ENCODE measurements at regions not wholly inside any gene's neighbourhood (a gene's known extent, or its start where the extent isn't known, plus 50 kb on each side); places are given as distances from the start of the nearest gene placed in this dataset.

GRCh38 chr3:105235785-105236184 is 130.9 kb upstream of the ALCAM start (continued):
- no peak for TF ChIP-seq TSHZ2 (CRISPR knock-in tag; IDR thresholded peaks at IDR 0.05)

DNA sequence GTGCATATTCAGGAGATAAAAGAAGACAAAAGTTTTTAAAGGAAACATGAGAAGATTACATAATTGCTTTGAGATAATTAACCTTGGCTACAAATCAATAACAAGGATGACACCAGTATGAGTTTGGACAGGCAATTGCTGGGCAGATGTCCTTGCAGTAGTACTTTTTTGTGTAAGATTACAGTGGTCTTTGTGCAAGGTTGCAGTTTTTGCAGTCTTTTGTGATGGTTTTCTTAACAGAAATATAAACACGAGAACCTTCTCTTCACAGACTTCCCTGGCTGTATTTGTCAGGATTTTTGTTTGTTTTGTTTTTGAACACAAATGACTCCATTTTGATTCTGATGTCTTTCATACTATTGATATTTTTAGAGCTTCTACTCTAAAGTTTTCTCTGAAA is 128.3 kb upstream of the ALCAM start:
- ATAC-seq, result no peak
- TF ChIP-seq, protein P1, sequence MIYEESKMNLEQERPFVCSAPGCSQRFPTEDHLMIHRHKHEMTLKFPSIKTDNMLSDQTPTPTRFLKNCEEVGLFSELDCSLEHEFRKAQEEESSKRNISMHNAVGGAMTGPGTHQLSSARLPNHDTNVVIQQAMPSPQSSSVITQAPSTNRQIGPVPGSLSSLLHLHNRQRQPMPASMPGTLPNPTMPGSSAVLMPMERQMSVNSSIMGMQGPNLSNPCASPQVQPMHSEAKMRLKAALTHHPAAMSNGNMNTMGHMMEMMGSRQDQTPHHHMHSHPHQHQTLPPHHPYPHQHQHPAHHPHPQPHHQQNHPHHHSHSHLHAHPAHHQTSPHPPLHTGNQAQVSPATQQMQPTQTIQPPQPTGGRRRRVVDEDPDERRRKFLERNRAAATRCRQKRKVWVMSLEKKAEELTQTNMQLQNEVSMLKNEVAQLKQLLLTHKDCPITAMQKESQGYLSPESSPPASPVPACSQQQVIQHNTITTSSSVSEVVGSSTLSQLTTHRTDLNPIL (CRISPR knock-in tag; IDR thresholded peaks at IDR 0.05; ENCODE audit: low read depth), result no peak
- no peak for TF ChIP-seq RARB (CRISPR knock-in tag; IDR thresholded peaks at IDR 0.05)
- no peak for TF ChIP-seq PATZ1 (CRISPR knock-in tag; IDR thresholded peaks at IDR 0.05; ENCODE audit: borderline replicate concordance)
- no peak for TF ChIP-seq POU6F1 (CRISPR knock-in tag; IDR thresholded peaks at IDR 0.05; ENCODE audit: borderline replicate concordance, low read depth)
- TF ChIP-seq CSDC2 (CRISPR knock-in tag; IDR thresholded peaks at IDR 0.05), result no peak
- no peak for TF ChIP-seq ZC3H10 (CRISPR knock-in tag; IDR thresholded peaks at IDR 0.05)
- TF ChIP-seq TCF4 (CRISPR knock-in tag; IDR thresholded peaks at IDR 0.05; ENCODE audit: borderline replicate concordance), result no peak
- no peak for TF ChIP-seq ZNF70 (CRISPR knock-in tag; IDR thresholded peaks at IDR 0.05)
- no peak for TF ChIP-seq ZFP3 (CRISPR knock-in tag; IDR thresholded peaks at IDR 0.05)
- no peak for TF ChIP-seq CSRNP3 (CRISPR knock-in tag; IDR thresholded peaks at IDR 0.05)
- no peak for TF ChIP-seq ZNF565 (CRISPR knock-in tag; conservative IDR thresholded peaks at IDR 0.05; ENCODE audit: low read depth)
- no peak for TF ChIP-seq PPARA (CRISPR knock-in tag; IDR thresholded peaks at IDR 0.05; ENCODE audit: borderline replicate concordance)
- TF ChIP-seq SNAI2 (CRISPR knock-in tag; IDR thresholded peaks at IDR 0.05), result no peak
- TF ChIP-seq GLIS3 (CRISPR knock-in tag; IDR thresholded peaks at IDR 0.05), result no peak
- TF ChIP-seq TSHZ2 (CRISPR knock-in tag; IDR thresholded peaks at IDR 0.05), result no peak
- no peak for TF ChIP-seq ZFP30 (CRISPR knock-in tag; IDR thresholded peaks at IDR 0.05)

DNA sequence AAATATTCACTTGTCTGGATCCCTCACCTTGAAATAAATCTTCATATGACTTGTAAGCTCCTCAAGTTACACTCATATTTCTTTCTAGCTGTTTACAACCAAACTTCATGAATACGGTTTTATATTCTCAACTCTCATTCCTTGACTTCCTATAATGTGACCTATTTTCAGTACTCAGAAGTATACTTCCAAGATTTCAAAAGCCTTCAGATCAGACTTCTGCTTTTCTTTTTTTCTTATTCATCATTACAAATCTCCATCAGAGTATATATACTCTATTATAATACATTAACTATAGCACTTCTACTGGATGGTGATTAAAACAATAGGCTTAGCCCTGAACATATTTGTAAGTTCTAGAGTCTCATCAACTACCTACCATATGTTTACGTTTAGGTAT is 123.6 kb upstream of the ALCAM start:
- ATAC-seq, result no peak
- TF ChIP-seq TOX (CRISPR knock-in tag; IDR thresholded peaks at IDR 0.05; ENCODE audit: borderline replicate concordance) (no peak), POU6F1 (CRISPR knock-in tag; IDR thresholded peaks at IDR 0.05; ENCODE audit: borderline replicate concordance, low read depth) (no peak), ESRRG (CRISPR knock-in tag; IDR thresholded peaks at IDR 0.05) (no peak), OSR1 (CRISPR knock-in tag; IDR thresholded peaks at IDR 0.05) (no peak), TCF4 (CRISPR knock-in tag; IDR thresholded peaks at IDR 0.05; ENCODE audit: borderline replicate concordance) (no peak), ZFP3 (CRISPR knock-in tag; IDR thresholded peaks at IDR 0.05) (no peak), ZC3H10 (CRISPR knock-in tag; IDR thresholded peaks at IDR 0.05) (no peak), ARNTL (CRISPR knock-in tag; IDR thresholded peaks at IDR 0.05; ENCODE audit: borderline replicate concordance, low read depth) (no peak), PATZ1 (CRISPR knock-in tag; IDR thresholded peaks at IDR 0.05; ENCODE audit: borderline replicate concordance) (no peak), GLIS3 (CRISPR knock-in tag; IDR thresholded peaks at IDR 0.05) (no peak), PPARA (CRISPR knock-in tag; IDR thresholded peaks at IDR 0.05; ENCODE audit: borderline replicate concordance) (no peak), ZNF565 (CRISPR knock-in tag; conservative IDR thresholded peaks at IDR 0.05; ENCODE audit: low read depth) (no peak)
